Esophagus squamous epithelium (tissue), 5 donors: ENCODE measurements at regions not wholly inside any gene's neighbourhood (a gene's known extent, or its start where the extent isn't known, plus 50 kb on each side); places are given as distances from the start of the nearest gene placed in this dataset.

Source experiments
- DNase-seq: peaks from one replicate; lab custom pipeline; 2025; lab: John Stamatoyannopoulos, UW
- H3K27ac ChIP-seq, 4 donors: fragments of 200-600 bp; sonication (generic); one replicate each; pipeline ENCODE4 v1.5.1; 2016 to 2019; ENCODE audit warnings: mild to moderate bottlenecking in 1 of 4
- H3K27me3 ChIP-seq, 4 donors: fragments of 200-600 bp; sonication (generic); 1 replicate in 3 of 4; 2 replicates in 1 of 4; pipeline versions ENCODE4 v1.5.1 to v1.6.0; 2017 to 2021; ENCODE audit warnings: antibody characterized with exemption in 1 of 4
- H3K36me3 ChIP-seq, 3 donors: fragments of 200-600 bp; sonication (generic); one replicate each; pipeline ENCODE4 v1.5.1; 2016 to 2019
- H3K4me1 ChIP-seq, 3 donors: fragments of 200-600 bp; sonication (generic); one replicate each; pipeline ENCODE4 v1.5.1; 2017 to 2019
- H3K4me3 ChIP-seq, 4 donors: fragments of 200-600 bp; sonication (generic); 1 replicate in 3 of 4; 2 replicates in 1 of 4; pipeline ENCODE4 v1.5.1; 2016 to 2019; ENCODE audit warnings: mild to moderate bottlenecking in 2 of 4, moderate library complexity in 1 of 4
- H3K9me3 ChIP-seq, 3 donors: fragments of 200-600 bp; sonication (generic); one replicate each; pipeline ENCODE4 v1.5.1; 2016 to 2019
- POLR2A ChIP-seq, 4 donors: fragments of 450-650 bp; IDR thresholded peaks; one replicate each; pipeline ENCODE4 v1.6.1; 2017; ENCODE audit warnings: antibody characterized with exemption in 4 of 4, mild to moderate bottlenecking in 4 of 4, moderate library complexity in 3 of 4
- WGBS, 2 donors: methylation state at CpG; one replicate each; pipeline ENCODE4 v1.1.5; 2018; 5-methylcytosine and 5-hydroxymethylcytosine counted together
- intact Hi-C: fragments of 100-400 bp; cut with DNase I; formaldehyde crosslinking; loops from one replicate; pipeline ENCODE4 v1.15.0; 2022
- TF ChIP-seq, protein P1 (sequence below), 6 experiments: fragments of 450-650 bp in 4 of 6; fragments of 200-600 bp in 2 of 6; sonication (generic) in 2 of 6; IDR thresholded peaks; one replicate each; pipeline ENCODE4 v1.5.1; 2016 to 2019; ENCODE audit warnings: antibody characterized with exemption in 6 of 6, mild to moderate bottlenecking in 4 of 6, moderate library complexity in 4 of 6
- donor health status: DM: yes; HTN: yes; CAD: no.

DNA sequence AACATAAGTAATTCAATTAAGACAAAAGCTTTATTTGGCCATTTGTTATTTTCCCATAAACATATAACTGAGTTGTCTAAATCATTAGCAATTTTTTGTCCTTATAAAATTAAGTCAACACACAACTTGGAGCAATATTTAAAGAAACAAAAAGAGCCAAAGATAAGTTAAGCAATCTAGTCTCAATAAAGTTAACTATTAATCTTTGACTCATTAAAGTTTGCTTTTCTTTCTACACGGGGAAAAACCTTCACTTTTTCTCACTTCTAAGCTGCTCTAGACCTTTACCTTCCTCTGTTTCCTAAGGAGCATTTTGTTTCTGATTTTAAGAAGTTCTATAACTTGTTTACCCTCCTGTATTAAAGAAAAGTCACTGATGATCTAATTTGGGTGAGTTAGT lies 867.1 kb upstream of the PHF14 start:
- Histone ChIP-seq H3K4me3 (no peak overlapping the region), H3K27me3 (no peaks in the 10 kb centered on the region), H3K36me3 (no peaks in the 10 kb centered on the region), H3K9me3 (no peaks in the 10 kb centered on the region), H3K27ac (no peak overlapping the region), H3K4me1 (no peaks in the 10 kb centered on the region)
- WGBS, 2 donors, result 48 to 56% methylated on average over 1 of the region's 1 CpG
- TF ChIP-seq, protein P1, sequence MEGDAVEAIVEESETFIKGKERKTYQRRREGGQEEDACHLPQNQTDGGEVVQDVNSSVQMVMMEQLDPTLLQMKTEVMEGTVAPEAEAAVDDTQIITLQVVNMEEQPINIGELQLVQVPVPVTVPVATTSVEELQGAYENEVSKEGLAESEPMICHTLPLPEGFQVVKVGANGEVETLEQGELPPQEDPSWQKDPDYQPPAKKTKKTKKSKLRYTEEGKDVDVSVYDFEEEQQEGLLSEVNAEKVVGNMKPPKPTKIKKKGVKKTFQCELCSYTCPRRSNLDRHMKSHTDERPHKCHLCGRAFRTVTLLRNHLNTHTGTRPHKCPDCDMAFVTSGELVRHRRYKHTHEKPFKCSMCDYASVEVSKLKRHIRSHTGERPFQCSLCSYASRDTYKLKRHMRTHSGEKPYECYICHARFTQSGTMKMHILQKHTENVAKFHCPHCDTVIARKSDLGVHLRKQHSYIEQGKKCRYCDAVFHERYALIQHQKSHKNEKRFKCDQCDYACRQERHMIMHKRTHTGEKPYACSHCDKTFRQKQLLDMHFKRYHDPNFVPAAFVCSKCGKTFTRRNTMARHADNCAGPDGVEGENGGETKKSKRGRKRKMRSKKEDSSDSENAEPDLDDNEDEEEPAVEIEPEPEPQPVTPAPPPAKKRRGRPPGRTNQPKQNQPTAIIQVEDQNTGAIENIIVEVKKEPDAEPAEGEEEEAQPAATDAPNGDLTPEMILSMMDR (IDR thresholded peaks at IDR 0.05), result no peak
- no peak for TF ChIP-seq POLR2A (IDR thresholded peaks at IDR 0.05)
- DNase-seq, result no peak
- intact Hi-C loops, result no loop called here

DNA sequence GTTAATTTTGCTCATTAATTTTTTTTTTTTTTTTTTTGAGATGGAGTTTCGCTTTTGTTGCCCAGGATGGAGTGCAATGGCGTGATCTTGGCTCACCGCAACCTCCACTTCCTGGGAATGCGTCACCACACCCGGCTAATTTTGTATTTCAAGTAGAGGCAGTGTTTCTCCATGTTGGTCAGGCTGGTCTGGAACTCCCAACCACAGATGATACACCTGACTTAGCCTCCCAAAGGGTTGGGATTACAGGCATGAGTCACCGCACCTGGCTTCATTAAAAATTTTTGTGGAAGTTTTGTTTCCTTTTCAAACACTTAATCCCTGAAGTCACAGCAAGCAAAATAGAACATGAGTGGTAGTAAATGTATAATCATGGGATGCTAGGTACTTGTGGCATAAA lies 857.2 kb upstream of the PHF14 start:
- Histone ChIP-seq H3K9me3 (no peaks in the 10 kb centered on the region), H3K36me3 (no peaks in the 10 kb centered on the region), H3K27me3 (no peaks in the 10 kb centered on the region), H3K4me3 (no peak overlapping the region), H3K27ac (no peak overlapping the region), H3K4me1 (peaks cover 0 to 2% (median 0%) of the 10 kb centered on the region in 3 donors)
- intact Hi-C loops, result no loop called here
- WGBS, 2 donors, result 52 to 75% methylated on average over 6 of the region's 6 CpGs
- DNase-seq, result no peak
- TF ChIP-seq POLR2A (IDR thresholded peaks at IDR 0.05), result no peak
- TF ChIP-seq, protein P1 (IDR thresholded peaks at IDR 0.05), result no peak

DNA sequence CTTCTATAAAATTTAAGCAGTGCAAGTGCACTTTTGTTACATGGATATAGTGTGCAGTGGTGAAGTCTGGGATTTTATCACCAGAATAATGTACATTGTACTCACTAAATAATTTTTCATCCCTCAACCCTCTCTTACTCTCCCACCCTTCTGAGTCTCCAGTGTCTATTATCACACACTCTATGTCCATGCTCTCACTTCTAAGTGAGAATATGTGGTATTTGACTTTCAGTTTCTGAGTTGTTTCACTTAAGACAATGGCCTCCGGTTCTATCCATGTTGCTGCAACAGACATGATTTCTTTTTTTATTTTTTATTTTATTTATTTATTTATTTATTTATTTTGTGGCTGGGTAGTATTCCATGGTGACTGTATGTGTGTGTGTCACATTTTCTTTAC lies 855.9 kb upstream of the PHF14 start:
- intact Hi-C loops, result no loop called here

DNA sequence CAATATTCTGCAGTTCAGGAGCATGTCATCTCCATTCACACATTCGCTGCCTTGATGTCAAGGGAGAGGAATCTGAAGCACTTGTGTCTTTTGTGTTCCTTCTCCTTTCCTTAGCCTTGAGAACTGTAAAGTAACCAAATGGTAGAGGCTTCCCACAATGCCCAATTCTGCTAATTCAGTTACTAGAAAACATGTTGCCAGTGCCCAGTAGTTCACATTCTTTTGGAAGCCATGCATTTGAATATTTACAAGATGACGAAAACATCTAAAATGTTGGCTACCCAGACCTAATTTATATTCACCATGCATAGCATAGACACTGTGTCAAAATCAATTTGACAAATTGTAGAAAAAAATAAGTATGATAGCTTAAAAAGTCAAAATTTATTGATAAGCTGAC lies 852.7 kb upstream of the PHF14 start:
- DNase-seq, result no peak
- TF ChIP-seq, protein P1 (IDR thresholded peaks at IDR 0.05), result no peak
- no peak for TF ChIP-seq POLR2A (IDR thresholded peaks at IDR 0.05)
- Histone ChIP-seq H3K9me3 (no peaks in the 10 kb centered on the region), H3K36me3 (no peaks in the 10 kb centered on the region), H3K4me1 (peaks cover 0 to 15% (median 0%) of the 10 kb centered on the region in 3 donors), H3K27me3 (no peaks in the 10 kb centered on the region), H3K4me3 (no peak overlapping the region), H3K27ac (no peak overlapping the region)
- 92 to 96% methylated on average over 2 of the region's 2 CpGs for WGBS, 2 donors
- intact Hi-C loops, result no loop called here

More for the DNA sequence above, 855.9 kb upstream of the PHF14 start:
- H3K27me3 ChIP-seq, result no peaks in the 10 kb centered on the region
- TF ChIP-seq POLR2A (IDR thresholded peaks at IDR 0.05), result no peak
- TF ChIP-seq, protein P1 (IDR thresholded peaks at IDR 0.05), result no peak
- H3K9me3 ChIP-seq, result no peaks in the 10 kb centered on the region
- no peaks in the 10 kb centered on the region for H3K36me3 ChIP-seq
- no peak overlapping the region for H3K4me3 ChIP-seq
- WGBS, 2 donors, result 92 to 100% methylated on average over 1 of the region's 1 CpG
- DNase-seq, result no peak
- H3K27ac ChIP-seq, result no peak overlapping the region
- peaks cover 0 to 15% (median 0%) of the 10 kb centered on the region in 3 donors for H3K4me1 ChIP-seq

DNA sequence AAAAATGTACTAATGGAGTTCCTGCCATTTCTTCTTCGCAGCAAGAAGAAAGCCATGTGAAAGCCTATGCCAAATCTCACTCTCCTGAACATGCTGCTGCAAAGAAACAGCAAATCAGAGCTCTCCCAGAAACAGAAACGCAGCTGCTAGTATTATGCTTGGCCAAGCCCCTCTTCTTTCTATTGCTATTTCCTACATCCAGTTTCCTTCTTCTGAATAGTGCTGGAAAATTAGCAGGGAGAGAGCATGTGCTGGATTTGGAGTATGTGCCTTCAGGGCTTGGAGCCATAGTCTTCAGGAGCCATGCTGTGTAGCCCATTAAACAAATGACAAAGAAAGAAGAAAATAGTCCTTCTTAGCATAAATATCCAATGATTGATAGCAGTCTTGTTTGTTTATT lies 852.0 kb upstream of the PHF14 start:
- Histone ChIP-seq H3K27ac (no peak overlapping the region), H3K4me3 (no peak overlapping the region), H3K9me3 (no peaks in the 10 kb centered on the region), H3K27me3 (no peaks in the 10 kb centered on the region), H3K4me1 (peaks cover 0 to 15% (median 0%) of the 10 kb centered on the region in 3 donors), H3K36me3 (no peaks in the 10 kb centered on the region)
- WGBS, 2 donors, result 25 to 28% methylated on average over 2 of the region's 2 CpGs
- no peak for DNase-seq
- no peak for TF ChIP-seq POLR2A (IDR thresholded peaks at IDR 0.05)
- TF ChIP-seq, protein P1 (IDR thresholded peaks at IDR 0.05), result no peak
- intact Hi-C loops, result no loop called here
